Caki2 (cell line): ENCODE measurements at regions not wholly inside any gene's neighbourhood (a gene's known extent, or its start where the extent isn't known, plus 50 kb on each side); places are given as distances from the start of the nearest gene placed in this dataset.

Source experiments
- DNase-seq: peaks from one replicate; pipeline ENCODE4 v3.0.0-alpha.2; 2015; ENCODE audit warnings: low read depth
- in situ Hi-C: cut with HindIII; loops from 2 replicates; pipeline ENCODE4 v1.10.0; 2016; ENCODE audit warnings: low sequenced_read_pairs, low pct_unique_long_range_greater_than_20kb, mixed read lengths

GRCh38 chr6:43879722-43880121, 109.7 kb downstream of the VEGFA start:
- no peak for DNase-seq
- in situ Hi-C loops = no loop called here

DNA sequence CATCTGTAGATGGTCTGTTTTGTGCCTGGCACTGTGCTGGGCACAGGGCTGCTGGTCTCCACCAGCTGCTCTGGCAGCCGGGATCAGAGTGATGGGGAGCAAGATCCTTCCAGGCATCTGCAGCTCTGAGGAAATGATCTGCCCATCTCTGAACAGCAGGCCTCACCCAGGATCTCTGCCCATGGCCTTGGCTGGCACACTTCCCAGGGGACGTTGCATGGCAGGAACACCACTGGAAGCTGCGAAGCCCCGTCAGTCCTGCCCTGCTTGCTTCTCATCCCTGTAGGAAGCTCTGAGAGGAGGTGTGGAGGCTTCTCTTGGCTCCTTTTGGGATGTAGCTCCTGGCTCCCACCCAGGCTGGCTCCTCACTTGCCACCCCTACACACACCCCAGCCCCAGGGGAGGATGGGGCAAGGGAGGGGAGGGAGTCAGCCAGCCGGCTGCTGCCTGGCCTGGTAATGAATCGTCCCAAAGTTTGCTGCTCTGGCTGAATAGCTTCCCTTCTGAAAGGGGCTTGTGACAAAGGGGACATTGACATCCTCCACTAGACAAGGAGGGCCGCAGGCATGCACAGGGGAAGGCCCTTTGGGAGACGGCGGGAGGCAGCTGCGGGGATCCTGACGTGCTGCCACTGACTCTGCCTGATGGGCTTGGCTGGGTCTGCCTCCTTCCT, 108.9 kb downstream of the VEGFA start:
- no peak for DNase-seq
- in situ Hi-C loops = no loop called here

DNA sequence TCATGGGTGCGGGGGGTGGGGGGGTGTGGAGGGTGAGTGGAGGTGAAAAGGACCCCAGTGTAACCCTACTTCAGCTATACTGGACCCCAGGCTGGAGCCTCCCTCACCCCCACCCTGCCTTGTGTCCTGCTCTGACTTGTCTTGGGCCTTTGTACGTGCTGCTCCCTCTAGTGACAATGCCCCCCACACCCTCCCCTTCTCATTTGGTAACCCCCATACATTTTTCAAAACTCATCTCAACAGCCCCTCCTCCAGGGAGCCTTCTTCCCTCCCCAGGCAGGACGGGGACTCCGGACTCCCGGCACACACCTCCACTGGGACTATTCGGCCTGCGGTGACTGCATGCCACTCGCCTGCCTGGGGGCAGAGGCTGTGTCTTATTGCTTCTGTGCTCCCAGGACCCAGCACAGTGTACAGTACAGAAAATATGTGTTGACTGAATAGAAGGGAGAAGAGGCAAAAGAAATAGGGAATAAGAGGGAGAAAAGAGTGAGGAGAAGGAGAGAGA, 108.2 kb downstream of the VEGFA start:
- in situ Hi-C loops = no loop called here
- DNase-seq = no peak

- DNase-seq = no peak
- in situ Hi-C loops = no loop called here
Measured at GRCh38 chr6:43877463-43878126, 107.6 kb downstream of the VEGFA start.

DNA sequence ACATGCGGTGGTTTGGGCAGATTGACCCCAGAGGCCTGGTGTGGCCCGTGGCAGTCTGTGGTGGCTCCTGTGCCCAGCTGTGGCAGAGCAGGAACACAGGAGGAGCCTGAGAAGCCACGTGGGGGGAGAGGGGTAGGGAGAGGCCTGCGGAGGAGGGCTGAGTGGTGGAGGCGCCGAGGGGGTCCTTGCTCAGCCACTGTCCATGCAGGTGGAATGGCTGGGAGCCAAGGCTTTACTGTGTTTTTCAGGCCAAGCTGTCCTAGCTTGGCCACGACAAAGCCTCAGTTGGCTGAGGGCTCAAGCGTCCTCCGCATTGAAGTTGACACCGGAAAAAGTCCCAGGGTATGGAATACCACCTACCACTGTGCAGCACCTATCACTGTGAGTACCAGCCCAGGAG, 107.0 kb downstream of the VEGFA start:
- in situ Hi-C loops = no loop called here
- no peak for DNase-seq

GRCh38 chr6:43876602-43877001, 106.6 kb downstream of the VEGFA start:
- no peak for DNase-seq
- in situ Hi-C loops = no loop called here

- in situ Hi-C loops = no loop called here
- no peak for DNase-seq
Measured at GRCh38 chr6:43875849-43876572, 106.0 kb downstream of the VEGFA start.

- no peak for DNase-seq
- in situ Hi-C loops = no loop called here
Measured at GRCh38 chr6:43874814-43875590, 105.0 kb downstream of the VEGFA start.

- in situ Hi-C loops = no loop called here
- peak; percentile 11 for DNase-seq
Measured at GRCh38 chr6:43873806-43874714, 104.0 kb downstream of the VEGFA start.

GRCh38 chr6:43871933-43872332, 101.9 kb downstream of the VEGFA start:
- no peak for DNase-seq
- in situ Hi-C loops = no loop called here

GRCh38 chr6:43871284-43871683, 101.3 kb downstream of the VEGFA start:
- in situ Hi-C loops = no loop called here
- DNase-seq = no peak

DNA sequence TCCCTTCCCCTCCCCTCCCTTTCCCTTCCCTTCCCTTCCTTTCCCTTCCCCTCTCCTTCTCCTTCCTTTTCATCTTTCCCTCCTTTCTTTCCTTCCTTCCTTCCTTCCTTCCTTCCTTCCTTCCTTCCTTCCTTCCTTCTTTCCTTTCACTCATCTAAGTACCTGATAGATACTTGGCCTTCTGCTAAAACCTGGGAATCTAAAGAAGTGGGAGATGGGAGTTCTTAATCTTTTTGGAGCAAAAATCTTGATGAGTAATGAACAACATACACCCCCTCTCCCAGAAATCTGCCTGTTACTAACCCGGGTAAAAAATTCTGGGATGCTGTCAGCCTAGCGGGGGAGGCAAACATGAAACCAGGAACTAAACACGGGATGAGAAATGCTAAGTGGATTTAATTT, 100.7 kb downstream of the VEGFA start:
- in situ Hi-C loops = no loop called here
- DNase-seq = no peak

DNA sequence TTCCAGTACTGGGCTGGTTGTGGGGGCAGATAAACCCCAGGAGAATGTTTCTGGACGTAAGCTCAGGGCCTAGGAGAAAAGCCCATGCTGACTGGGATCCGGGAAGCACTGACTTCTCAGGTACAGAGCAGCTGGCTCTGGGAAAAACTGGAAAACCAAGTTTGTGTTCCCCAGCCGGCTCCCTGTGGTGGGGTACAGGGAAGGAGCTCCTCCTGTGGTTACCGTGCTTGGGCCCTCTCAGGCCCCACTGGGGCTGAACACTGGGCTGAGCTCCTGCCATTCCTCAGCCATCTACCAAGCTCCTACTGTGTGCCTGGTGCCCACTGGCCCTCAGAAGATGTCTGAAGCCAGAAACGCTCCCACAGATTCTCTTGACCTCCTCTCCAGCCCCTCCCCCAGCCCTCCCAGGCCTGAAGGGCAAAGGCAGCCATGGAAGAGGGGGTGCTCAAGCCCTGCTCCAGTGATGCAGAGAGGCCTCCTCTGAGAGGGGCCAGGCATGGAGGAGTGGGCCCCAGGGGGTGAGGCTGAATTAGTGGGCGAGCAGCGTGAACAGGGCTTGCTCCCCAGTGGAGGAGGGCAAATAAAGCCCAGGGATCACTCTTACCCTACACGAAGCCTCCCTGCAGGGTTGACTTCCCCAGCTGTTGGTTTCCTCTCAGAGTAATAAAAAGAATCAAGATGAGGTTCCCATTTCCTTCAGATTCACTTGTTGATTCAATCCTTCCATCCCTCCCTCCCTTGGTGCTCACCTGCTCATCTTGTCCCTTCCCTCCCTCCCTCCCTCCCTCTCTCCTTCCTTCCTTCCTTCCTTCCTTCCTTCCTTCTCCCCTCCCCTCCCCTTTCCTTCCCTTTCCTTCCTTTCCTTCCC, 100.0 kb downstream of the VEGFA start:
- in situ Hi-C loops = no loop called here
- no peak for DNase-seq

DNA sequence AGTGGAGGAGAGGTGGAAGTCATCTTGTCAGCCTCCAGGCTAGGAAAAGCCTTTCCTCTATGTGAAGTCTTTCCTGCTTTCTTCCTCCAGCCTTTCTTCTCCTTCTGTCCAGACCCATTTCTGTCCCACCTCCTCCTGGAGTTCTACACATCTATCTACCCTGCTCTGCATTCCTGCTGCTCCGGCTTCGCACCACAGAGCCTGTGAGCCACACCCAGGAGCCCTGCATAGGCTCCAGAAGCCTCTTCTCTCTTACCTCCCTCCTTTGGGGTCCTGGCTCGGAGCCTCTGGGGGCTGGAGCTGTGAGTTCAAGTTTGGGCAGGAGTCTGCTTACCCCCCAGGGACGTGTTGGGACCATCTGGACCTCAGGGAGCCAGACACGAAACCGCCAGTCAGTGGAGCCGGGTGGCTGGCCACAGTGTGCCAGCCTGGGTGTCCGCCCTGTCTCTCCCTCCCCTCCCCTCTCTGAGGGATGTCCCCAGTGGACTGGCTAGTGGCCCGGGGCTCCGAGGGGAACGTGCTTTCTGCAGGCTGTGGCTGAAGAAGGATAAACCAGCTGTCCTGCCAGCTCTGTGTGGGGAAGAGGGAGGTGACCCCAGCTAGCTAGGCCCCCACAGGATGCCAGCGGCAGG, 99.2 kb downstream of the VEGFA start:
- DNase-seq = no peak
- in situ Hi-C loops = no loop called here

DNA sequence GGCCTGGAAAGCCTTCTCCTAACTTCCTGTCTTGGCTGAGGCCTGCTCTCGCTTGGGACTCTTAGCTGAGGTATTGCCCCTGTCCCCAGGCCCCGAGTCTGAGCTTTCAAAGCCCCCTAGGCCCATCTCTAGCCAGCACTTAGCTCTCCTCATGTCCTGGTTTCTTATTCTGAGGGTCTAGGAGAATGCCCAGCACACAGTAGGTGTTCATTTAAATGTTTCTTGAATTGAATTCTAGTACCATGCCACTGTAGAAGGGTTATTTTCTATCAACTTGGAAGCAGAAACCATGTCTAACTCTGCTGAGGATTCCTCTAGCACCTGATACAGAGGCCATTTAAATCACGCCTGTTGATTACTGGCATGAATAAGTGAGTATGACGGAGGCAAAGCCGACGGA, 98.5 kb downstream of the VEGFA start:
- no peak for DNase-seq
- in situ Hi-C loops = no loop called here

- in situ Hi-C loops = no loop called here
- no peak for DNase-seq
Measured at GRCh38 chr6:43867996-43868395, 98.0 kb downstream of the VEGFA start.
